ENCODE measurements at regions not wholly inside any gene's neighbourhood (a gene's known extent, or its start where the extent isn't known, plus 50 kb on each side); places are given as distances from the start of the nearest gene placed in this dataset.
"Not testable (repeated sequence)": the region's sequence is repeated elsewhere in the genome, so short reads cannot be mapped to it uniquely, and the experiment has no call there.

DNA sequence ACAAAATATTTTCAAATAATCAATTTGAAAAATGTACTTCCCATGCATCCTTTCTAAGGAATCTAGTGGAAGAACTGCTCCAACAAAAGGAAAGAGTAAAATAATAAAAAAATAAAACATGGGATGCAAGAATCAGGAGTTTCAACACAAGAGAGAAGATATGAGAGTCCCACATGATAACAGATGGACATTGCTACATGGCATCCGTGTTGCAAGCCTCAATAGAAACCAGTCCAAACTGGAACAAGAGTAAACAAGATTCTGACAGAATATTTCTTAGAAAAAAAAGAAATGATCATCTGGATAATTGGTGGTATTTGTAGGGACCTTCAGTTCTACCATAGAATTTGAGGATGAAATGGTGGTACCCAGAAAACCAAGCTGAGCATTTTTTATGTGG is 186.8 kb downstream of the FRK start:
- DNase-seq (ENCODE audit: low spot score) = no peak

DNA sequence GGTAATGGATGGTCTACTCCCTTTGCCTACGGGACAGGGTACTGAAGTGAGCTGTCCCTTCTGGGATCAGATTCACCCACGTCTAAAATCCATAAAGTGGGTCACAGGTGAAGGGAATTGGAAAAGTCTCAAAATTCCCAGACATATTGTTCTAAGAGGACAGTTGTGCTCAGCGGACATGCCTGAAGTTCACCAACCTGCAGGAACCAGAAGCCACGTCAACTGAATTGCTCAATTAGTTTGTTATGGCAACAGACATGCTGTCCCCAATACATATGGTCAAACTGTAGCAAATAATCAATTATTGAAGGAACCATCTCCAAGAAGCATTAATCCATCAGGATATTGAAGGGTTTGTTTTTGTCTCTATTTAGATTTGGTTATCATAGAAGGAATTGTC is 190.2 kb downstream of the FRK start:
- no peak for DNase-seq (ENCODE audit: low spot score)

DNA sequence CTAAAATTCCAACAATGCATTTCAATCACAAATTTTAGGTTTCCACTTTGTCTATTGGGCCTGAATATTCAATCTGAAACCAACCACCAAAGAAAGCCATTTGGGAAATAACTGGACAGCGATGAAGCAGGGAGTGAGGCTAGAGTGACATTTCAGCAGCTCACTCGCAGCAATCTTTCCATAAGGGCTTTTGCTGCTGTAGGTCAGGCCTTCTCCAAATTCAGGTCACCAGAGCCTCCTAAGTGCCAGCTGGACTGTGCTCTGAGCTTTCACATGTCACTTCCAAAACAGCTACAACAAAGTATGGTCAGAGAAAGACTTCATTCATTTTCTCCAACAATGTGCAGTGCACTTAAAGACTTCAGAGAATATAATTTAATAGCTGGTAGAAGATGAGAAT is 194.8 kb downstream of the FRK start:
- DNase-seq (ENCODE audit: low spot score) = no peak

DNA sequence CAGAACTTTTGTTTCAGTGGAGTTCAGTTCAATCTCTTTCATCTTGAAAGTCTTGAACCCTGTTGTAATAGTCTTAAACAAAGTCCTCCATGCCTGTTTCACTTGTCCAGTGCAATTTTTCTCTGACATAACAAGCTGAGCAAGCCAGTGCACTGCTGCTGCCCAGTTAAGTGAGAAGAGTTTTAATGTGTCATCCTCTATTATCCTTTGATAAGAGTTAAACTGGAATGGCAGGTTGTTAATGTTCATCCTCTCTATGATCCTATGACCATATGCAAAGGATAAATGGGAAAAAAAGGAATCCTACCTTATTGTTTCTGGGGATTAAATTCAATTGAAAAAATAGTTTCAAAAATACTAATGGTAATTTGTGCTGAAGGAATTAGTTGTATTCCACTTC is 197.5 kb downstream of the FRK start:
- DNase-seq (ENCODE audit: low spot score) = no peak

DNA sequence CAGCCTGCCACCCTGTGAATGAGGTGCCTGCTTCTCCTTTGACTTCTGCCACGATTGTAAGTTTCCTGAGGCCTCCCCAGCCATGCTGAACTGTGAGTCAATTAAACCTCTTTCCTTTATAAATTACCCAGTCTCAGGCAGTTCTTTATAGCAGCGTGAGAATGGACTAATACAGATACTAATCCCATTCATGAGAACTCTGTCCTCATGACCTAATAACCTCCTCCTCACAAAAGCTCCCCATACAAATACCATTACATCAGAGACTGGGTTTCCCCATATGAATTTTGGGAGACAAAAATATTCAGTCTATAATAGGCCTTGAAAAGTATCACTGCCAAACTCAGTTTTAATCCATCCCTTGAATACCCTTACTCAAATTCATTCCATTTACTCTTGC is 199.0 kb downstream of the FRK start:
- not testable (repeated sequence) for DNase-seq (ENCODE audit: low spot score)

DNA sequence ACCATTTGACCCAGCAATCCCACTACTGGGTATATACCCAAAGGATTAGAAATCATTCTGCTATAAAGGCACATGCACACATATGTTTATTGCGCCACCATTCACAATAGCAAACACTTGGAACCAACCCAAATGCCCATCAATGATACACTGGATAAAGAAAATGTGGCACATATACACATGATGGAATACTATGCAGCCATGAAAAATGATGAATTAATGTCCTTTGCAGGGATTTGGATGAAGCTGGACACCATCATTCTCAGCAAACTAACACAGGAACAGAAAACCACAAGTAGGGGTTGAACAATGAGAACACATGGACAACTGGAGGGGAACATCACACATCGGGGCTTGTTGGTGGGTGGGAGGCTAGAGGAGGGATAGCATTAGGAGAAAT is 201.1 kb downstream of the FRK start:
- DNase-seq (ENCODE audit: low spot score) = not testable (repeated sequence)

DNA sequence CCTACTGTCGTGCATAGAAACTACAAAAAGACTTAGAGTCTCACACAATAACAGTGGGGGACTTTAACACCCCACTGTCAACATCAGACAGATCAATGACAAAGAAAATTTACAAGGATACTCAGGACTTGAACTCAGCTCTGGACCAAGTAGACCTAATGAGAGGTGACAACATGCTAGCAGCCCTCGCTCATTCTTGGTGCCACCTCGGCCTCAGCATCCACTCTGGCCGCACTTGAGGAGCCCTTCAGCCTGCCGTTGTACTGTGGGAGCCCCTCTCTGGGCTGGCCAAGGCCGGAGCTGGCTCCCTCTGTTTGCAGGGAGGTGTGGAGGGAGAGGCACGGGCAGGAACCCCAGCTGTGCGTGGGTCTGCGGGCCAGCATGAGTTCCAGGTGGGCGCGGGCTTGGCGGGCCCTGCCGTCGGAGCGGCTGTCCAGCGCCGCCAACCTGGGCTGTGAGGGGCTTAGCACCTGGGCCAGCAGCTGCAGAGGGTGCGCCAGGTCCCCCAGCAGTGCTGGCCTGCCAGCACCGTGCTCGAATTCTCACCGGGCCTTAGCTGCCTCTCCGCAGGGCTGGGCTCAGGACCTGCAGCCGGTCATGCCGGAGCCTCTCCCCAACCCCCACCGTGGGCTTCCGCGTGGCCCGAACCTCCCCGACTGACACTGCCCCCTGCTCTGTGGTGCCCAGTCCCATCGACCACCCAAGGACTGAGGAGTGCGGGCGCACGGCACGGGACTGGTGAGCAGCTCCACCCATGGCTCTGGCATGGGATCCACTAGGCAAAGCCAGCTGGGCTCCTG is 205.6 kb downstream of the FRK start:
- DNase-seq (ENCODE audit: low spot score) = no peak

DNA sequence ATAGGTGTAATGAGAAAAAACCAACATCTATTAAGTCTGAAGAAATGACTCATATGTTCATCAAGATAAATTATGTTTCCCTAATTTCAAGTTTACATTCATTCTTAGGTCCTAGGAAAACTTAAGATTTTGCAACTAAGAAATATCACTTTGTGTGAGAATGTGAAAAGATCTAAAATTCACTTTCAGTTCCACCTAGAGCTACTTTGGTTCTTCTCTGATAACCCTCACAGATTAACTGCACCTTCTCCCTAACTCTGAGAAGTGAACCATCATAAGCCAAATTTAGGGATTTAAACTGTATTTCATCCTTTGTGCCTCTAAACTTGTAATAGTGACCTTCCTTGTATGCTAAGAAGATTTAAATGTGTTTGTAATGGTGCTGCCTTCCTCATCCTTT is 213.0 kb downstream of the FRK start:
- DNase-seq (ENCODE audit: low spot score) = no peak

DNA sequence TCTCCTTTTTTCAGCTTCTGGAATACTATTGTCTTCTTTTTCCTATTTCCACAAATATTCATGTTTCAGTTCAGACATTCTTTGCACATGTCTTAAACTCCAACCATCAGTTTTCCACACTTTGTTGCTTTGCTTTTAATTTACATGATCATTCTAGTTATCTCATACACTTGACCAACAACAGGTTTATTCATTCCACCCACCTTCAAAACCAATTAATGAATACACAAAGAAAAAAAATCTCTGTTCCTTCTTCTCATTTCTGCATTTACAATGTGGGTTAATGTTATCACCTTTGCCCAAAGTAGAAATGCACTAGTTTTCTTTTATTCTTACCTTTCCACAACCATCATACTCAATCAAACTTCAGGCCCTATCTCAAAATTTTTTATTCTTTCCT is 216.7 kb downstream of the FRK start:
- no peak for DNase-seq (ENCODE audit: low spot score)

DNA sequence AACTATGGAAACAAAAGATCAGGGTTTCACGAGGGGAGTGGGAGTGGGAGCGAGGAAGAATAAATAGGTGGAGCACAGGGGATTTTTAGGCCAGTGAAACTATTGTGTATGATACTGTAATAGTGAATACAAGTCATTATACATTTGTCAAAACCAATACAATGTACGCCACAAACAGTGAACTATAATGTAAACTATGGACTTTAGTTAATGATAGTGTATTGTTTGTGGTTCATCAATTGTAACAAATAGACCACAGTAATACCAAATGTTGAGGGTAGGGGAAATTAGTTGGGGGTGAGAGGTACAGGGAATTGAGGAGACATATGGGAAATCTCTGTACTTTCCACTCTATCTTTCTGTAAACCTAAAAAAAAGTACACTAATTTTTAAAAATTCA is 218.4 kb downstream of the FRK start:
- DNase-seq (ENCODE audit: low spot score) = no peak

DNA sequence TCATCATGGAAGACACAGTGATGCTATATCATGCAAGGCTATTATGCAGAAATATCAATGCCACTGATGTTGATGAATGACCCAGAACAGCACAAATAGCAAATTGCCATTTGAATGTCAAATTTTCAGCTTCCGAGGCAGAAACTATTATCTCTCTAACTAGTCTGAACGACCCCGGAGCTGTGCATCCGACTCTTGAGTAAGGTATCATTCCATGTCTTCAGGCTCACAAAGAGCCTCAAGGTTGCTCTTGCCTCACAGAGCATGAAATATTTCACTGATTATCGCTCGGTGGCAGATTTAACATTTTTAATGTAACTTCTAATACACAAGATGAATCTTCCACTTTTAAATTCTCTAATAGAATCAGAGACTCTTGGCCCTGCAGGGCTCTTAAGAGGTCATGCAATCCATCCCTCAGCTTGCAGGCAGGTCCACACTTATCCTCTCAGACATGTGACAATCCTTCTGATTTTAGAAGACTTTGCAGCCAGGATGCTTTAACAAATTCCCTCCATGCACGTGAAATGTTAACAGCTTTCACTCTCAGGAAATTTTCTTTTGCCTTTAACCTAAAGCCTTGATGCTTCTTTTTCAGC is 221.0 kb downstream of the FRK start:
- no peak for DNase-seq (ENCODE audit: low spot score)

DNA sequence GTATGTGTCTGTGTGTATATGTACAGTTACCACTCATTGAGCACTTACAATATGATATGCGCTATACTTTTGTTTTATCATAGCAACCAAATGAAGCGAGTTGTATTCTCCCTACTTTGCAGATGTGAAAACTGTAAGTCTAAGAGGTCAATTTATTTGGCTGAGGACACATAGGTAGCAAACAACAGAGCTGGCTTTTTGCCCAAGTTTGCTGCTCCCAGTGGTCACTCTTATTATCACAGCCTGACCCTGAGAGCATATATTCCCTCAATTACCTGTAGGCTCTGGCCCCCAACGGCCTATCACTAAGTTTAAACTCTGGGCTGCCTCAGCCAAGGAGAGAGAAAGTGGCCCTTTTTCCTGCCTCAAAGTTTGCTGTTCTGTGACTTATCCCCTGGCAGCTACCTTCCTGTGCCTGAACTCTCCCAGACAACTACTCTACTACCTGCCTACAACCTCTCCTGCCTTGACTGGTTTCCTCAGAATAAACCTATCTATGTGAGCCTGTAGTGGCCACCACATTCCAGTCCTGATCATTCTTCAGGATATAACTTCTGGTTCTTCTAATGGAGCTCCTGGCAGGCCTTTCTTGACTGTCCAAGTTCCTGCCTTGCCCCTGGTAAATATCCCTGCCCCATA is 221.8 kb downstream of the FRK start:
- no peak for DNase-seq (ENCODE audit: low spot score)

DNA sequence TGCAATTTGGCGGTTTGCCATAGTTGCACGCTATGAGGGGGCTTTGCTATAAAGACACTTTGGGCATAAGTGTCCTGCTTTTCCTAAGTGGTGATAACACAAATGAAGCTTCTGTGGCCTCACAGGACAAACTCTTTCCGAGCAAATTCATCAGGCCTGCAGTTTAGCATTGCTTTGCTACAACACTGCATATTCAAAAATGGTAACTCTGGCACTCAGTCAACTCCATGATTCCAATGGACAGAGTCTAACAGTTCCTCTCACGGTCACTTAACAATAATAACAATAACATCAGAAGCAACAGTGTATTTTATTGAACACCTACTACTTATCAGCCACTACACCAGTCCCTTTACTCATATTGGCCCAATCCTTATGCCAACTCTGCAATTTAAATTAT is 222.5 kb downstream of the FRK start:
- no peak for DNase-seq (ENCODE audit: low spot score)

DNA sequence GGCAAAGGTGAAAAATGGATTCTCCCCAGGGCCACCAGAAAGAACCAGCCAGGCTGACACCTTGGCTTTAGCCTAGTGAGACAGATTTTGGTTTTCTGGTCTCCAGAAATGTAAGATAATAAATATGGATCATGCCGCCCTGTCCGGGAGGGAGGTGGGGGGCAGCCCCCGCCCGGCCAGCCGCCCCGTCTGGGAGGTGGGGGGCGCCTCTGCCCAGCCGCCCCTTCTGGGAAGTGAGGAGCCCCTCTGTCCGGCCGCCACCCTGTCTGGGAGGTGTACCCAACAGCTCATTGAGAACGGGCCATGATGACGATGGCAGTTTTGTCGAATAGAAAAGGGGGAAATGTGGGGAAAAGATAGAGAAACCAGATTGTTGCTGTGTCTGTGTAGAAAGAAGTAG is 224.3 kb downstream of the FRK start:
- DNase-seq (ENCODE audit: low spot score) = not testable (repeated sequence)

DNA sequence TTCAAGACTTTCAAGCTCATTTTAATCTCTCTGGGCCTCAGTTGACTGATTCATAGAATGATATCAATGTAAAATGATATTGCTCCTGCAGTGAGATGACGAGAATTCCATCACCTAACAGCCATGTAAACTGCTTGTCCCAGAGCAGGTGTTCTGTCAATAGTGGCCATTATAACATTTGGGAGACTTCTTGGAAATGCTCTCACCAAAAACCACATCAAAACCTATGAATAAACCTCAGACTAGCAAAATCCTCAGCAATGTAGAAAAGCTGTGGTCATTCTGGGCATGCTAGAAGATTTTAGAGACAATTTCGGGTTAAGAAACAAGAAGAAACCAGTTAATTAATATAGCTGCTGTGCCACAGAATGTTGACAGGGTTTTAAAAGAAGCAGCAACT is 225.4 kb downstream of the FRK start:
- DNase-seq (ENCODE audit: low spot score) = no peak

DNA sequence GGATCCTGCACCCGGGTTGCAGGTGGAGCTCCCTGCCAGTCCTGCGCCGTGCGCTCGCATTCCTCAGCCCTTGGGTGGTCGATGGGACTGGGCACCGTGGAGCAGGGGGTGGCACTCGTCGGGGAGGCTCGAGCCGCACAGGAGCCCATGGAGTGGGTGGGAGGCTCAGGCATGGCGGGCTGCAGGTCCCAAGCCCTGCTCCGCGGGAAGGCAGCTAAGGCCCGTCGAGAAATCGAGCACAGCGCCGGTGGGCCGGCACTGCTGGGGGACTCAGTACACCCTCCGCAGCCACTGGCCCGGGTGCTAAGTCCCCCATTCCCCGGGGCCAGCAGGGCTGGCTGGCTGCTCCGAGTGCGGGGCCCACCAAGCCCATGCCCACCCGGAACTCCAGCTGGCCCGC is 226.1 kb downstream of the FRK start:
- not testable (repeated sequence) for DNase-seq (ENCODE audit: low spot score)

DNA sequence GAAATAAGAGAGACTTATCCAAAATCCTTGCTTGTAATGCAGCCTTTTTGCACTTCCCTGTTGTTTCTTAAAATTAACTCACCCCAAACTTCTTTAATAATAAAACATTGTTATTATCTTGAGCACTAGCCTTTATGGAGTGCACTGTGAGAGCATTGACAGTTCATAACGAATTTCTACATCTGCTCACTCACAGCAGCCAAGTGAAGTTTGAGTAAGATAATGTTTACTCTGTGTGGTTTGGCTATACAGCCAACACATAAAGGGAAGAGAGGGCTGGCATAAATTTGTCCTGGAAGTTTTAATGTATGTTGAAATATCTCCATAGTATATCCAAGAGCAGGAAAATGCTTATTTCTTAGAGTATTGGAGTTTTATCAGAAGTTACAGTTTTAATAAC is 227.9 kb downstream of the FRK start:
- no peak for DNase-seq (ENCODE audit: low spot score)

DNA sequence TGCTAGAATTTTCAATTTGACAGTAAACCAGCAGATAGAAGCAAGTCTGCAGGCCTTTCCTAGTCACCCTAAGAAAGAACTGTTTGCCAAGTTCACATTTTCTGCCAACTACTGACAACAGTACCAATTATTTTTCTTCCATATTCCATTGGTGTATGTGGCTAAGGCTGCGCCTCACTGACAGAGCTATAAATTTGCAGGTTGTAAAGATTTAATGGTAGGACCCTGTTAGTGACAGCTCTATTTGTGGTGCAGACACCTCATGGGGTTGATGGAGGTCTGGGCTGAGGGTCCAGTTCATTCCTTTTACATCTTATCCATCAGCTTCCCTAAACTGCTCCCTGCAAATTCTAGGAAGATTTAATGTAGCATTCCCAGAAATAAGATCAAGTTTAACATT is 228.5 kb downstream of the FRK start:
- DNase-seq (ENCODE audit: low spot score) = no peak

DNA sequence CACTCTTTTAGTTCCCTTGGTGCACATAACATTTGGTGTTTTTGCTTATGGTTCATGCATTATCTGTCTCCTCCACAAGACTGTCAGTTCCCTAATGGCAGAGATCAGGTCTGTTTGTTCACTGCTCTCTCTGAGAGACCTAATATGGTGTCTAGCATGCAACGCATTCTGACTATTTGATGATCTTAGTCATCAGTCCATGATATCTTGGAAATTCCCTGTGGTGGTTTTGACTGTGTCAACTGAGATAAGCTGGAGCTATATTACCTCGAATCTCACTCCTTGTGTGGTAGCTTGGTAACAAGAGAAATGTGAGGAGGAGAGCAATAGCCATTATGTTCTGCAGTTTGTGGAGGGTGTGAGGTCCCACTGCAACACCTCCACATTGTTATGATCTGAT is 229.8 kb downstream of the FRK start:
- DNase-seq (ENCODE audit: low spot score) = no peak

DNA sequence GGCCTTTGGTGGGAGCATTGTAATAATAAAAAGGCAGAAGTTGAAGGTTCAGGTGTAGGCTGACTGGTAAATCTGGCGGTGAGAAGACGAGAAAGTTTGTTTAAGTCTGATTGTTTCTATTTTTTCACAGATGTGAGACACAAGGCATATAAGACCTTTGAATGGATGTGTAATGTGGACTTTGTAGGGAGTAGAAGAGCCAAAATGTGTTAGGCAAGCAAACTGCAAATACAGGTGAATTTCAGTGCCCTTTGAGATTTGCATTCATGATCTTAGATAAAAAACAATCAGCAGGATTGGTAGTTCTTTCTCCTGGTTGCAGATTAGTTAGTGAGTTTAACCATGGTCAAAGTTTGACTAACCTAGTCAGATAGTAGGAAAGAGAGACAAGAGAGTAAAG is 238.9 kb downstream of the FRK start:
- no peak for DNase-seq (ENCODE audit: low spot score)

DNA sequence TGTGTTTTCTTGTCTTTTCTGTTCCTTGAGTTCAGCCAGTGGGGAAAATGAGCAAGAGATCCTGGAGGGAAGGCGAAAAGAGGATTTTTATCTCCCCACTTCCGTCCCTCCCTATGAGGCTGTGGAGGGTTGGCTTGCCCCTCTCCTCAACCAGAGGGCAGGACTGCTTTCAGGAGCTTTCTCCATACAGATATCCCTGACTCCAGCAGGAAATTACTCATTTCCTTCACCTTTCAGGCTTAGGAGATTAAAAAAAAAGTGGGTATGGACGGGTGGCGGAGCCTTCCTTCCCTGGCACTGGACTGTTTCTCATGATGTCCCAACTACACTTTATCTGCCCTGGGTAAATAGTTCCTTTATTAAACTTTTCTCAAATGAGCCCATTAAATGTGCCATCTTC is 241.2 kb downstream of the FRK start:
- no peak for DNase-seq (ENCODE audit: low spot score)

DNA sequence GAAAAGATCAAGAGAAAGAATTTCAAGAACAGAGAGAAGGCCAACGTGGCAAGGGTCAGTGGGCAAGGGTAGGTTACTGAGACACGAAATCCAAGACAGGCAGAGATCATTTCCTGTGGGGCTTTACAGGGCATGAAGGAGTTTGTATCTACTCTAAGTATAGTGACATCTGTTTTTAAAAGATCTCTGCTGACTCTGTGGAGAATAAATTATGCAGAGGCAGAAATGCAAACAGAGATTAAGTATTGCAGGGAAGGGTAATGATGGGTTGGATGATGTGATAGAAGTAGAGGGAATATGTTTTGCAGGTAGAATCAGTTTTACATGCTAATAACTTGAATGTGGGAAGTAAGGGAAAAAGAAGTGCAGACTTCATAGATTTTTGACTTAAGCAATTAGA is 243.5 kb downstream of the FRK start:
- no peak for DNase-seq (ENCODE audit: low spot score)

DNA sequence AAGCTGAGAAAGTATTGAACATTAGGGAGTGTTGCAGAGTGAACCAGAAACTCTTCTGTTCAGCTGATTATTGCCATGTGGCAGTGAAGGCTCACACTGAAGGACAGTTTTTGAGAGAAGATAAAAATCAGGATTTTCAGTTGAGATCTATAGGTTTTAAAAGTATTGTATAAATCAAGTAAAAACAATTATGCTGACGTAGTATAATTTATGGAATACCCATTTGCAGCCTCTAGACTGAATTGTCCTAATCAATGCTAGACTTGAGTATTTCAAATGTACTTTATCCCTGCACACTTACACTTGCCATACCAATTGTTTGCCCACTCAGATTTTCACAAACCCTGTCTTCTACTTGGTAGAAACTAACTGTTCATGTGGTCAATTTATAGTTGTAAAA is 245.8 kb downstream of the FRK start:
- no peak for DNase-seq (ENCODE audit: low spot score)

DNA sequence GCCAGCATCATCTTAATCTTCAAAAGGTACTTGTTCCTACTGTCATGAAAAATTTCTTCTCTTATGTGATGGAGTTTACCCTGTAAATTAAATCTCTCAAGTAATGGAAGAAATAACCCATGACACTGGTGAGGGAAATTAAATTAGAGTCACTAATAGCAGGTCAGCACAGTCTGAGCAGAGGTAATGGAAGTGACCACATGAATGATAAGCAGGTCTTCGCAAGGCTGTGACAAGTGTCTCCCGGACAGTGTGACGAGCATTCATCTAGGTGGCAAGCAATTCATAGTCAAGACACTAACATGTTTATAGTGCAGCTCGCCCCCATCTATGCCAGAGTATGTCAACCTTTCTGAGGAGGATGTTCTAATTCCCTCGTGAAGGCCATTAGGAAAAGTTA is 249.2 kb downstream of the FRK start:
- DNase-seq (ENCODE audit: low spot score) = no peak

Measured in putamen (tissue), 1 donor.